ENCODE measurements at regions not wholly inside any gene's neighbourhood (a gene's known extent, or its start where the extent isn't known, plus 50 kb on each side); places are given as distances from the start of the nearest gene placed in this dataset.

DNA sequence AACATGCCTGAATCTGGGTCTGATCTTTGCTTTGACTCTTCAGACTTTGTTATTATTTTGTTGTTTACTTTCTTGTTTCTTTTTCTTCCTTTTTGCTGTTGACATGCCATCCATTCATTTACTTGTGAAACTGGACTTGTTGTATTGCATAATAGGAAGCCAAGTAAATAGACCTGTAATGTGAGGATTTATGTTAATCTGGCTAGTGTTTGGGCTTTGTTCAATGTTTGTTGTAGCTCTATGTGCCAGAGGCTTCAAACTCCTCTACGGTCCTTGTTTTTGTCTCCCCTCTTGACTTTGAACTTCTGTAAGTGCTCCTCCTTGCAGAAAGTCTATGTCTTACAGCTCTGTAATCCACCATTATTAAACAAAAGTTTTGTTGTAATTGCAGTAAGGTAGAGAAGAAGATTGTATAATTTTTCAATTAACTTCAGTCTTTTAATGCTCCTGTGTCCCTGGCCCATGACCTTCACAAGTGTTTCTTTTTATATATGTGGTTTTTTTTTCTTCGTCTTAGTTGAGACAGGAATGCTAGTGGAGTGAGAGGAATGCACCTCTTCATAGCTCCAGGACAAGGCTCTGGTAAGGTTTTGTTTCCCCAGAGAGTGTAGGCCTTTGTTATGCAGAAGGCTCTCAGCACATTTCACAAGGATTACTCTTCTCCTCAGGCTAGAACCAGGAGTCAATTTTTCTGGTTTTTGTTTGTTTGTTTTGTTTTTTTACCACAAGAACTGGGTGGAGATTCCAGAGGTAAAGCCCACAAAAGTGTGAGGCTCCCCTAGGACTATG lies 1061.8 kb upstream of the CITED2 start:
- FAIRE-seq = no peak
- no peak for DNase-seq (ENCODE audit: insufficient read length, low spot score)
- no peak for TF ChIP-seq POLR2A (IDR thresholded peaks at IDR 0.05; ENCODE audit: low read depth, low read length)

DNA sequence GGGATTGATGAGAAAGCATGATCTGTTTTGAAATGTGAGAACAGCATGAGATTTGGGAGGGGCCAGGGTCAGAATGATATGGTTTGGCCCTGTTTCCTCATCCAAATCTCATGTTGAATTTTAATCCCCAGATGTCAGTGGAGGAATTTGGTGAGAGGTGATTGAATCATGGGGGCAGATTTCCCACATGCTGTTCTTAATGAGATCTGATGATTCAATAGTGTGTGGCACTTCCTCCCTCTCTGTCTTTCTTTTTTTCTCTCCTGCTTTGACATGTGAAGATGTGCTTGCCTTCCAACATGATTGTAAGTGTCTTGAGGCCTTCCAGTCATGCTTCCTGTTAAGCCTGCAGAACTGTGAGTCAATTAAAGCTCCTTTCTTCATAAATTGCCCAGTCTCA lies 1060.3 kb upstream of the CITED2 start:
- DNase-seq (ENCODE audit: insufficient read length, low spot score) (no peak), FAIRE-seq (no peak)
- no peak for TF ChIP-seq POLR2A (IDR thresholded peaks at IDR 0.05; ENCODE audit: low read depth, low read length)

DNA sequence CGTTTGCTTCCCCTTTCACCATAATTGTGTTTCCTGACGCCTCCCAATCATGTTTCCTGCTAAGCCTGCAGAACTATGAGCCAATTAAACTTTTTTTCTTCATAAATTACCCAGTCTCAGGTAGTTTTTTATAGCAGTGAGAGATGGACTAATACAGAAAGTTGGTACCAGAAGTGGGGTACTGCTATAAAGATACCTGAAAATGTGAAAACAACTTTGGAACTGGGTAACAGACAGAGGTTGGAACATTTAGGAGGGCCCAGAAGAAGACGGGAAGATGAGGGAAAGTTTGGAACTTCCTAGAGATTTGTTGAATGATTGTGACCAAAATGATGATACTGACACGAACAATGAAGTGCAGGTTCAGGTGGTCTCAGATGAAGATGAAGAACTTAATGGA lies 1058.6 kb upstream of the CITED2 start:
- no peak for TF ChIP-seq POLR2A (IDR thresholded peaks at IDR 0.05; ENCODE audit: low read depth, low read length)
- DNase-seq (ENCODE audit: insufficient read length, low spot score) (no peak), FAIRE-seq (no peak)

DNA sequence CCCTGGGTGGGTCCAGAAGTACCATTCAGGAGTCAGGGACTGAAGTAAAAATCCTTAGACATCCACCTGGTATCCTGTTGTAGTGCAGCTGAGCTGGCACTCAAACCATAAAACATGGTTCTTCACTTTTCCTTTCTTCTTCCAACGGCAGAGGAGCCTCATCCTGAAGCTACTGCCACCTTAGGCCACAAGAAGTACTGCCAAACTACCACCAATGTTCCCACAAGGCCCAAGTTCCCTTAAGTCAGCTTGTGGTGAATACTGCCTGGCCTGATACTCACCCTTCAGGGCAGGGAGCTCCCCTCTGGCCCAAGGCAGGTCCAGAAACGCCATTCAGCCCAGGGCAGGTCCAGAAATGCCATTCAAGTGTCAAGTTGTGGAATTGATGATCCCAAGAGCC lies 1053.4 kb upstream of the CITED2 start:
- no peak for FAIRE-seq
- TF ChIP-seq POLR2A (IDR thresholded peaks at IDR 0.05; ENCODE audit: low read depth, low read length) = no peak
- DNase-seq (ENCODE audit: insufficient read length, low spot score) = no peak

DNA sequence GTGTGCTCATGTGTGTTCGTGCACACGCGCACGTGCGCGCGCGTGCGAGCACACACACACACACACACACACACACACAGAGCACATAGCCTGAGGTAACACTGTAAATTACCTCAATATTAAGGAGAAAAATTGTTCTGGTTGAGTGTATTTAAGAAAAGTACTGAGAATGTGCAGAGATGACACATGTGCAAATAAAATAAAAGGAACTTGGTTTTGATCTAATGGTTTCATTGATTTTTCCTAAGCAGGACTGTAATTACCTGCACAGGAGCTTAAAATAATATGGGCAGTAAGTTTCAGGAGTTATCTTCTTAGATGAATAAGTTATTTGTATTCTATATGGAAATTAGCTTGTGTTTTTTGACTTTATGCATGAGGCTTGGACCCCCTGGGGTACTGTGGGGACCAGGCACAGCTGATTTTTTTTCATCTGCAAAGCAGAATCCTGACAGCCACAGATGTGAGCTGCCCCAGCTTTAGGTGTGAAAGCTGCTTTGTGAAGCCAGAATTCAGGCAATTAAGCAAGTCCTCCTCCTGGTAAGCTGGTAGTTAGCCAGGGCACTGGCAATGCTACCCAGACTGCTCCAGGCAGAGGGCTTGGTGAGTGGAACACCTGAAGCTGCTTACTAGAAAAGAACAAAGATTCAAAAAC lies 1040.6 kb upstream of the CITED2 start:
- TF ChIP-seq POLR2A (IDR thresholded peaks at IDR 0.05; ENCODE audit: low read depth, low read length) = no peak
- FAIRE-seq (no peak), DNase-seq (ENCODE audit: insufficient read length, low spot score) (no peak)

DNA sequence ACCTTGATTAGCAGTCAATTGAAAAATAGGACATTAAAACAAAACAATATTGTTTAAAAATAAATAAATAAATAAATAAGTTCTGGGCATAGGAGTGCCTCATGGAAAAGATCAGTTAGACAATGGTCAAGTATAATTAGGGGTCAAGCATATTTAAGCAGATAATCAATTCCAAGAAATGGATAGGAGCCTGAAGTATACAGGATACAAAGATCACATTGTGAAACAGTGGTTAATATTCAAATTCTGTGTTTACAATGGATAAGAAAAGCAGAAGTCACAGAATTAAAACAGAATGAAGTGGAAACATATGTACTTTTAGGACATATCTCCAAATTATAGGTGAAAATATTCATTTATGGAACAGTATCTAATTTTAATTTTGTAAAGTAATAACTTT lies 1028.6 kb upstream of the CITED2 start:
- FAIRE-seq (no peak), DNase-seq (ENCODE audit: insufficient read length, low spot score) (no peak)
- no peak for TF ChIP-seq POLR2A (IDR thresholded peaks at IDR 0.05; ENCODE audit: low read depth, low read length)

DNA sequence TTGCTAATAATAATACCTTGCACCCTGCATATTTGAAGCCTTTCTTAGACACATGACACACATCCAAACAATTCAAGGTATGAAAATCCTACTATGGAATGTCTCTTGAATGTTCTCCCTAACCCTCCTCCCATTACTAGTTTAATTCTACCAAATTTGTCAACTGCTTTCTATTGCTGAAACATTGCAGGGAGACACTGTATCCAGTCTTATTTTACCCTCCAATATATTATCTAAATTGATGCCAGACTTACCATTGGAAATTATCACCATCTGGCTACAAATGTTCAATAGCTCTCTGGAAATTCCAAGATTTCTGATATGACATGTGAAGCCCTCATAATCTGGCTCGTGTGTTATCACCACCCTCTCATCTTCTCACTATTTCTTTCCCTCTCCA lies 1027.3 kb upstream of the CITED2 start:
- no peak for FAIRE-seq
- TF ChIP-seq POLR2A (IDR thresholded peaks at IDR 0.05; ENCODE audit: low read depth, low read length) = no peak
- no peak for DNase-seq (ENCODE audit: insufficient read length, low spot score)

DNA sequence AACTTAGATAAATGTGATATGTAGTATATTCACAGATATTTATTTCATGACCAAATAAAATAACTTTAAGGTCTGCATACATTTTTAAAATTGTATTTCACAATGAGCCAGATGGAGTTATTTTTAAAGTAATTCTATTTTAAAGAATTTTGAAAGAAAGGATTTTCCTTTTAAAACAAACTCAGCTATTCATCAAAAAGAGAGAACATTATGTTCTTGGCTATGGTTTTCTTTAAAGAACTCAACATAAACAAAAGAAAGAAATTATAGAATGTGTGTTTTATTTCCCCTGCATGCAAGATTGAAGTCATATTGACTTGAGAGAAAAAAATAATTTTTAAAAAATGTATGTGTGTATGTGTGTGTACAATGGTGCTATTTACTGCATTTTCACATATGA lies 1023.6 kb upstream of the CITED2 start:
- DNase-seq (ENCODE audit: insufficient read length, low spot score) = no peak
- TF ChIP-seq POLR2A (IDR thresholded peaks at IDR 0.05; ENCODE audit: low read depth, low read length) = no peak
- no peak for FAIRE-seq

DNA sequence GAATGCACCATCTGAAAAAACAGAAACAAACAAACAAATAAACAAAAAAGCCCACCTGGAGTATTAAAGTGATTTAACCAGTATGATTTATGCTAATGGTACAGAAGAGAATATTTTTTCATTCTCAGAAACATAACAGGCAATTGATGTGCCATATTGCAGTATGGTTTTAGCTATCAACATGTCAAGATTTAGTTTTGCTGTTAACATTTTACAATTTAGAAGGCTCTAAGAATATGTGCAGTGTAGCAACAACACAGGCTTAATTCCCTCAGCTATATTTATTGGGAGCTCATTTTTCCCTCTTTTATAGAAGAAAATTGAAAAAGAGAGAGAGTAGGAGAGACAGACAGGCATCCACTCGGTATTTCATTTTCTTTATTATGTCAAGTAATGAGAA lies 1022.7 kb upstream of the CITED2 start:
- no peak for TF ChIP-seq POLR2A (IDR thresholded peaks at IDR 0.05; ENCODE audit: low read depth, low read length)
- FAIRE-seq (no peak), DNase-seq (ENCODE audit: insufficient read length, low spot score) (no peak)

DNA sequence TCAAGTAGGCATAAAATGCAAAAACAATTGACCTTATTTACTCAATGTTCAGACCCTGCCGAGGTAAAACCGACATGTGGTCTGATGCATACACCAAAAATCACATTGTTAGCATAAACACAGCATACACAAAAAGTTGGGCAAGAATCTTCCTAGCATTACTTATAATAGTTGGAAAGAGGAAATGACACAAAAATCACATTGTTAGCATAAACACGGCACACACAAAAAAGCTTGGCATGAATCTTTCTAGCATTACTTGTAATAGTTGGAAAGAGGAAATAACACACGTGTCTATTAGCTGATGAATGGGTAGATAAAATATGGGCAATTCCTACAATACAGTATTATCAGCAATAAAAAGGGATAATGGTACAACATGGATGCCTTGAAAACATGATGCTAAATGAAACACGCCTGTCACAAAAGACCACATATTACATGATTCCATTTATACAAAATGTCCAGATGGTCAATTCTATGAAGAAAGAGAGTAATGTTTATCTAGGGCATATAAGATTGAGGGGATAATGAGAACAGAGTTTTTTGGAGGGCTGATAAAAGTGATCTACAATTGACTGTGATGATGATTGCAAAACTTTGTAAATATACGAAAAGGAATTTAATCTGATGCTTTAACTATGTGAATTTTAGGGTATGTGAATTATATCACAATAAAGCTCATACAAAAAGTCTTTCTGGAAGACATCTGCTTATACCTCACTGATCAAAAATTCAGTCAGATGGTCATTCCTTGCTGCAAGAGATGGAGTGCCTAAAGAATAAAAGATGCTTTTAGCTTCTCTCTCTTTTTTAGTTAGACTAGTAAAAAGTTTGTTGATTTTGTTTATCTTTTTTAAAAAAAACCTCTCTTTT lies 1019.5 kb upstream of the CITED2 start:
- TF ChIP-seq POLR2A (IDR thresholded peaks at IDR 0.05; ENCODE audit: low read depth, low read length) = no peak
- DNase-seq (ENCODE audit: insufficient read length, low spot score) = no peak
- no peak for FAIRE-seq

DNA sequence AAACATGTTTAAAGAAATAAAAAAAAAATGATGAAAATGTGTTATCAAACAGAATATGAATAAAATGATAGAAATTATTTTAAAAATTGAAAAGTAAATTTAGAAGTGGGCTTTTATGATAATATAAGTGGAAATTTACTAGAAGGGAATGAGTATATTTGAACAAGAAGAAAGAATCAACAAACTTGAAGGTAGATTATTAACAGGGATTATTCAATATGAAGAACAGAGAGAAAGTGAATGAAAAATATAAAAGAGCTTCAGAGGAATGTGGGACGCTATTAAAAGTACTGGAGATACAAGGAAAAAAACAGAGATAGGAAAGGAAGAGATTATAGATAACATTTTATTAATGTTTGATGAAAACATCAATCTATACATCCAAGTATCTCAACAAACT lies 1014.4 kb upstream of the CITED2 start:
- no peak for FAIRE-seq
- no peak for DNase-seq (ENCODE audit: insufficient read length, low spot score)
- no peak for TF ChIP-seq POLR2A (IDR thresholded peaks at IDR 0.05; ENCODE audit: low read depth, low read length)

DNA sequence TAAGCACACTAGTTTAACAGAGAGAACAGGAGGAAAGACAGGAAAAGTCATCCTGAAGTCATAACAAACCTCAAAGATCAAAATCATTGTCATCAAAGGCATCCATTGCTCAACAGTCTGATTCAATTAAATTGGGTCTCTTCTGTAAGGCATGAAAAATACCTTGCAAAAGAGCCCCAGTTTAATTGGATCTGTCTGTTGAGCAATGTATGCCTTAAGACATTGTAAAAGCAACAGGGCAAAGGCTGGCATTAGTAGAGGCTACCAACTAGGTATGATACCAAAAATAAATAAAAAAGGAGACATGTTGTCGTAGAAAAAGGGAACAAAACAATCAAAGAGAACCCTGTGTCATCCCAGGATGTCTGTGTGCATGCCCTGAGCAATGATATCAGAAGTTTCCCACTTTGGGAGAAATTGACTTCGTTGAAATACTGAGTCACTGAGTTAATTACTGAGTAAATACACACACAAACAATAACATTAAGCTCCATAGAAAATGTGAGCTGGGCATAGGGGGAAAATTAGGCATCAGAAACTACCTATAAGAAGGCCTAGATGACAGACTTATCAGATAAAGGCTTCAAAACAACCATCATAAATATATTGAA lies 1013.8 kb upstream of the CITED2 start:
- no peak for TF ChIP-seq POLR2A (IDR thresholded peaks at IDR 0.05; ENCODE audit: low read depth, low read length)
- FAIRE-seq = no peak
- no peak for DNase-seq (ENCODE audit: insufficient read length, low spot score)

DNA sequence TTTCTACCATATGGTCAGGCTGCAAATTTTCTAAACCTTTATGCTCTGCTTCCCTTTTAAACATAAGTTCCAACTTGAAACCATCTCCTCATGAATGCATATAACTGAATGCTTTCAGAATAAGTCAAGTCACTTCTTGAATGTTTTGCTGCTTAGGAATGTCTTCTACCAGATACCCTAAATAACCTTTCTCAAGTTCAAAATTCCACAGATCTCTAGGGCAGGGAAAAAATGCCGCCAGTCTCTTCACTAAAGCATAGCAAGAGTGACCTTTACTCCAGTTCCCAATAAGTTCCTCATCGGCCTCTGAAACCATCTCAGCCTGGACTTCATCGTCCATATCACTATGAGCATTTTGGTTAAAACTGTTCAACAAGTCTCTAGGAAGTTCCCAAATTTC lies 1011.2 kb upstream of the CITED2 start:
- FAIRE-seq (no peak), DNase-seq (ENCODE audit: insufficient read length, low spot score) (no peak)
- no peak for TF ChIP-seq POLR2A (IDR thresholded peaks at IDR 0.05; ENCODE audit: low read depth, low read length)

DNA sequence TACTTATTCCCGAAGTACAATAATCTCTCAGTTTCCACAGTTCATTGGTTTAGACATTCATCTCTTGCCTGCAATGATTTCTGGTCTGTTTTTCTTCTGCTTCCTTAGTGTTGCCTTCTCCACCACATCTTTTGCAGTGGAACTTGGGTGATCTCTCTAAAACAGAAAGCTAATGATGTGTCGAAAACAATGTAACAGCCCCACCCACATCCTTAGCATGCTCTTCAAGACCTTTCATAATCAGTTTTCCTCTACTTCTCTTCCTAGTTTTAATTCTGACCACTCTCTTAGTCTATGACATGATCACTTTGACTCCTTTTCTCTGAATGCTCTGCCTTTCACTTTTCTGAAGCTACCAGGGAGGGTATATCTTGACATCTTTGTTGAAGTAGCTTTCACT lies 1007.9 kb upstream of the CITED2 start:
- TF ChIP-seq POLR2A (IDR thresholded peaks at IDR 0.05; ENCODE audit: low read depth, low read length) = no peak
- DNase-seq (ENCODE audit: insufficient read length, low spot score) = no peak
- FAIRE-seq = no peak

Data from H54 (cell line).